ENCODE measurements at regions not wholly inside any gene's neighbourhood (a gene's known extent, or its start where the extent isn't known, plus 50 kb on each side); places are given as distances from the start of the nearest gene placed in this dataset.
"Not testable (repeated sequence)": the region's sequence is repeated elsewhere in the genome, so short reads cannot be mapped to it uniquely, and the experiment has no call there.

DNA sequence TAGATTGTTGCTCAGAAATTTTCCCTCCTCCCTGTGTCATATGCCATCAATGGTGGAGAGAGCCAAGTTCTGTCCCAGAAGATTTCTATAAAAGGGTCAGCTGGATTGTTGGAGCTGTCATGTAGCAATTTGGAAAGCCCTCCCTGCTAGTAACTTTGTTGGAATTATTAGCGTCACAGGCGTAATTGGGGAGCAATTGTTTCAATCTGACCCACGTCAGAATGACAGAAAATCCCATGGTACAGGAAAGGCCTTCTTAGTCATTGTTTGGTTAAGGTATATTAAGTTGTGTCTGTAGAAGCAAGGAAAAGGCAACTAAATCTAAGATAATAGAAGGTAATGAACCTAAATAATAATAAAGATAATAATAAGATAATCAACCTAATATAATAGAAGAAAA is 148.4 kb downstream of the PLK2 start:
- no peak overlapping the region for H2AFZ ChIP-seq (ENCODE audit: low read length)
- POLR2A ChIA-PET (ENCODE audit: unreplicated experiment), result no interaction called here
- TF ChIP-seq EZH2phosphoT487 (IDR thresholded peaks at IDR 0.05; ENCODE audit: borderline replicate concordance, low read length) (no peak), EZH2 (IDR thresholded peaks at IDR 0.05; ENCODE audit: low read length, unreplicated experiment) (no peak)
- TF ChIP-seq, protein P1, sequence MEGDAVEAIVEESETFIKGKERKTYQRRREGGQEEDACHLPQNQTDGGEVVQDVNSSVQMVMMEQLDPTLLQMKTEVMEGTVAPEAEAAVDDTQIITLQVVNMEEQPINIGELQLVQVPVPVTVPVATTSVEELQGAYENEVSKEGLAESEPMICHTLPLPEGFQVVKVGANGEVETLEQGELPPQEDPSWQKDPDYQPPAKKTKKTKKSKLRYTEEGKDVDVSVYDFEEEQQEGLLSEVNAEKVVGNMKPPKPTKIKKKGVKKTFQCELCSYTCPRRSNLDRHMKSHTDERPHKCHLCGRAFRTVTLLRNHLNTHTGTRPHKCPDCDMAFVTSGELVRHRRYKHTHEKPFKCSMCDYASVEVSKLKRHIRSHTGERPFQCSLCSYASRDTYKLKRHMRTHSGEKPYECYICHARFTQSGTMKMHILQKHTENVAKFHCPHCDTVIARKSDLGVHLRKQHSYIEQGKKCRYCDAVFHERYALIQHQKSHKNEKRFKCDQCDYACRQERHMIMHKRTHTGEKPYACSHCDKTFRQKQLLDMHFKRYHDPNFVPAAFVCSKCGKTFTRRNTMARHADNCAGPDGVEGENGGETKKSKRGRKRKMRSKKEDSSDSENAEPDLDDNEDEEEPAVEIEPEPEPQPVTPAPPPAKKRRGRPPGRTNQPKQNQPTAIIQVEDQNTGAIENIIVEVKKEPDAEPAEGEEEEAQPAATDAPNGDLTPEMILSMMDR (conservative IDR thresholded peaks at IDR 0.05; ENCODE audit: low read depth, low read length), result no peak
- no peak overlapping the region for H3K4me3 ChIP-seq (ENCODE audit: low read length)
- no peaks in the 10 kb centered on the region for H3K9me2 ChIP-seq (replicated peaks; ENCODE audit: low read length)
- H3K27ac ChIP-seq (ENCODE audit: low read length), result peak overlapping the region; percentile 38
- CTCF ChIA-PET, result no interaction called here
- BruUV-seq (replicated peaks), result no TSS peak
- no peaks in the 10 kb centered on the region for H4K20me1 ChIP-seq (ENCODE audit: low read length)
- no peak overlapping the region for H3K9ac ChIP-seq (ENCODE audit: low read length)
- intact Hi-C loops (cut with micrococcal nuclease), result no loop called here
- H3K27me3 ChIP-seq (ENCODE audit: low read length), result no peaks in the 10 kb centered on the region
- H3K36me3 ChIP-seq (ENCODE audit: low read depth, low read length), result no peaks in the 10 kb centered on the region
- H3K4me2 ChIP-seq (ENCODE audit: low read length), result no peak overlapping the region
- DNase-seq (peak; percentile 28), ATAC-seq (no peak)
- peaks cover 31% of the 10 kb centered on the region for H3K4me1 ChIP-seq (ENCODE audit: insufficient read depth, low read length)
- H3K79me2 ChIP-seq (ENCODE audit: low read length), result no peaks in the 10 kb centered on the region
- no peaks in the 10 kb centered on the region for H3K9me3 ChIP-seq (ENCODE audit: low read length)
- H3F3A ChIP-seq (ENCODE audit: low read length, unreplicated experiment), result no peaks in the 10 kb centered on the region

DNA sequence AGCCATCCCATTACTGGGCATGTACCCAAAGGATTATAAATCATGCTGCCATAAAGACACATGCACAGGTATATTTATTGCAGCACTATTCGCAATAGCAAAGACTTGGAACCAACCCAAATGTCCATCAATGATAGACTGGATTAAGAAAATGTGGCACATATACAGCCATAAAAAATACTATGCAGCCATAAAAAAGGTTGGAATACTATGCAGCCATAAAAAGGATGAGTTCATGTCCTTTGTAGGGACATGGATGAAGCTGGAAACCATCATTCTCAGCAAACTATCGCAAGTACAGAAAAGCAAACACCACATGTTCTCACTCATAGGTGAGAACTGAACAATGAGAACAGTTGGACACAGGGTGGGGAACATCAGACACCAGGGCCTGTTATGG is 151.5 kb downstream of the PLK2 start:
- H3K9me2 ChIP-seq (replicated peaks; ENCODE audit: low read length); CTCF ChIA-PET; H3K27ac ChIP-seq (ENCODE audit: low read length); H3K9me3 ChIP-seq (ENCODE audit: low read length); BruUV-seq (replicated peaks); DNase-seq; intact Hi-C loops (cut with micrococcal nuclease); H3K79me2 ChIP-seq (ENCODE audit: low read length); POLR2A ChIA-PET (ENCODE audit: unreplicated experiment); H2AFZ ChIP-seq (ENCODE audit: low read length); H3F3A ChIP-seq (ENCODE audit: low read length, unreplicated experiment); H3K9ac ChIP-seq (ENCODE audit: low read length); H3K4me1 ChIP-seq (ENCODE audit: insufficient read depth, low read length); H3K36me3 ChIP-seq (ENCODE audit: low read depth, low read length); ATAC-seq; H3K4me3 ChIP-seq (ENCODE audit: low read length); H4K20me1 ChIP-seq (ENCODE audit: low read length); H3K27me3 ChIP-seq (ENCODE audit: low read length); H3K4me2 ChIP-seq (ENCODE audit: low read length): not testable (repeated sequence)

DNA sequence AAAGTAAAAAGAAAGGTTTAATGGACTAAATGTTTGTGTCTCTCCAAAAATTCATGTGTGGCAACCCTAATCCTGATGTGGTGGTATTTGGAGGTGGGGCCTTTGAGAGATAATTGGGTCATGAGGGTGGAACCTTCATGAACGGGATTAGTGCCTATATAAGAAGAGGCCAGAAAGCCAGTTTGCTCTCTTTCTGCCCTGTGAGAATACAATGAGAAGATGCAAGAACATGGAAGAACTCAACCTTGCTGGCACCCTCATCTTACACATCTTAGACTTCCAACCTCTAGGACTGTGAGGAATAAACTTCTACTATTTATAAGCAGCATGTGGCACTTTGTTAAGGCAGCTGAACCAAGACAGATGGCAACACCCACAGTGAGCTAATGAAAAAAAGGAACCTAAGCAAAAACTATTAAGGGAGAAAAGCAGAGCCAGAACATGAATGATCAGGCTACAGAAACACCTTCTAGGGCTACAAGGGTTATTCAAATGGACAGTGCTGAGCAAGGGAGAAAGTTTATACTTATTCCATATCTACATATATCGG is 159.5 kb downstream of the PLK2 start:
- Histone ChIP-seq H3K4me1 (ENCODE audit: insufficient read depth, low read length) (peaks cover 1% of the 10 kb centered on the region; the same call in 1 of the 2 replicates), H3F3A (ENCODE audit: low read length, unreplicated experiment) (no peaks in the 10 kb centered on the region), H4K20me1 (ENCODE audit: low read length) (no peaks in the 10 kb centered on the region), H3K79me2 (ENCODE audit: low read length) (no peaks in the 10 kb centered on the region), H3K36me3 (ENCODE audit: low read depth, low read length) (no peaks in the 10 kb centered on the region), H3K4me2 (ENCODE audit: low read length) (no peak overlapping the region), H3K9me3 (ENCODE audit: low read length) (no peaks in the 10 kb centered on the region), H3K9ac (ENCODE audit: low read length) (no peak overlapping the region), H3K27ac (ENCODE audit: low read length) (no peak overlapping the region), H2AFZ (ENCODE audit: low read length) (no peak overlapping the region), H3K9me2 (replicated peaks; ENCODE audit: low read length) (no peaks in the 10 kb centered on the region), H3K27me3 (ENCODE audit: low read length) (no peaks in the 10 kb centered on the region), H3K4me3 (ENCODE audit: low read length) (no peak overlapping the region)
- TF ChIP-seq, protein P1 (conservative IDR thresholded peaks at IDR 0.05; ENCODE audit: low read depth, low read length), result no peak
- TF ChIP-seq EZH2 (IDR thresholded peaks at IDR 0.05; ENCODE audit: low read length, unreplicated experiment), result no peak
- TF ChIP-seq EZH2phosphoT487 (IDR thresholded peaks at IDR 0.05; ENCODE audit: borderline replicate concordance, low read length), result no peak
- CTCF ChIA-PET, result no interaction called here
- DNase-seq (no peak), ATAC-seq (no peak)
- intact Hi-C loops (cut with micrococcal nuclease), result no loop called here
- POLR2A ChIA-PET (ENCODE audit: unreplicated experiment), result no interaction called here
- no TSS peak for BruUV-seq (replicated peaks)

All from PC-3 (cell line).